ENCODE measurements at regions not wholly inside any gene's neighbourhood (a gene's known extent, or its start where the extent isn't known, plus 50 kb on each side); places are given as distances from the start of the nearest gene placed in this dataset.

DNA sequence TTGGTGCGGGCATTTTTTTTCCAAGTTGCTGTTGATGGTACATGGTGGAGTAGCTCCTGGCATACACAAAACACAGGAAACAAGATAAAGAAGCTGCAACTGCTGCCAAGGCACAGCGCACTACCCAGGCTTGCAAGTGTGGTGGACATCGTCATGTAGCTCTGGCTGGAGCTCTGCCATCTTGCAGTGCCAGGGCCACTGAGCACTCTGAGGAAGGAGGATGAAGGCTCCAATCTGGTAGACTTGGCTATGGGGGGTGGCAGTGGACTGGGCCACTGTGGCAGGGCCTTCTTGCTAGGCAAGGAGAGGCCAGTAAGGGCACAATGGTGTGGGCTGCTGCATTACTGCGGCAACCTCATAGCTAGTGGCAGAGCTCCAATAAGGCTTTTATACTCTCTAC lies 263.5 kb downstream of the CENPW start:
- TF ChIP-seq POLR2AphosphoS5 (IDR thresholded peaks at IDR 0.05) (no peak), POLR2A (IDR thresholded peaks at IDR 0.05) (no peak), EP300 (IDR thresholded peaks at IDR 0.05) (no peak)
- TF ChIP-seq, protein P1, sequence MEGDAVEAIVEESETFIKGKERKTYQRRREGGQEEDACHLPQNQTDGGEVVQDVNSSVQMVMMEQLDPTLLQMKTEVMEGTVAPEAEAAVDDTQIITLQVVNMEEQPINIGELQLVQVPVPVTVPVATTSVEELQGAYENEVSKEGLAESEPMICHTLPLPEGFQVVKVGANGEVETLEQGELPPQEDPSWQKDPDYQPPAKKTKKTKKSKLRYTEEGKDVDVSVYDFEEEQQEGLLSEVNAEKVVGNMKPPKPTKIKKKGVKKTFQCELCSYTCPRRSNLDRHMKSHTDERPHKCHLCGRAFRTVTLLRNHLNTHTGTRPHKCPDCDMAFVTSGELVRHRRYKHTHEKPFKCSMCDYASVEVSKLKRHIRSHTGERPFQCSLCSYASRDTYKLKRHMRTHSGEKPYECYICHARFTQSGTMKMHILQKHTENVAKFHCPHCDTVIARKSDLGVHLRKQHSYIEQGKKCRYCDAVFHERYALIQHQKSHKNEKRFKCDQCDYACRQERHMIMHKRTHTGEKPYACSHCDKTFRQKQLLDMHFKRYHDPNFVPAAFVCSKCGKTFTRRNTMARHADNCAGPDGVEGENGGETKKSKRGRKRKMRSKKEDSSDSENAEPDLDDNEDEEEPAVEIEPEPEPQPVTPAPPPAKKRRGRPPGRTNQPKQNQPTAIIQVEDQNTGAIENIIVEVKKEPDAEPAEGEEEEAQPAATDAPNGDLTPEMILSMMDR (IDR thresholded peaks at IDR 0.05) = no peak
